HFFc6 (cell line): ENCODE measurements at regions not wholly inside any gene's neighbourhood (a gene's known extent, or its start where the extent isn't known, plus 50 kb on each side); places are given as distances from the start of the nearest gene placed in this dataset.

Source experiments
- DNase-seq: peaks from one replicate; pipeline ENCODE4 v3.0.0-alpha.2; 2018
- H3K27ac Mint-ChIP-seq: 2 replicates; pipeline ENCODE4 v1.8.0; 2020; ENCODE audit warnings: mild to moderate bottlenecking, mixed read lengths
- H3K27me3 Mint-ChIP-seq: 2 replicates; pipeline ENCODE4 v1.8.0; 2021; ENCODE audit warnings: mild to moderate bottlenecking, moderate library complexity, mixed read lengths; ENCODE audit not compliant: insufficient read depth
- H3K36me3 Mint-ChIP-seq: 2 replicates; pipeline ENCODE4 v1.8.0; 2021; ENCODE audit warnings: low read depth, mixed read lengths
- H3K4me1 Mint-ChIP-seq: 2 replicates; pipeline ENCODE4 v1.8.0; 2020; ENCODE audit warnings: low read depth, mixed read lengths
- H3K4me3 Mint-ChIP-seq: 2 replicates; pipeline ENCODE4 v1.8.0; 2020; ENCODE audit warnings: mild to moderate bottlenecking, moderate library complexity, mixed read lengths
- H3K9me3 Mint-ChIP-seq: 2 replicates; pipeline ENCODE4 v1.8.0; 2020; ENCODE audit warnings: mild to moderate bottlenecking, mixed read lengths
- TF ChIP-seq, protein P1 (sequence below): fragments of 200-600 bp; sonication (generic); IDR thresholded peaks from 2 replicates; pipeline ENCODE4 v1.5.0; 2021; ENCODE audit warnings: antibody characterized with exemption, mild to moderate bottlenecking

DNA sequence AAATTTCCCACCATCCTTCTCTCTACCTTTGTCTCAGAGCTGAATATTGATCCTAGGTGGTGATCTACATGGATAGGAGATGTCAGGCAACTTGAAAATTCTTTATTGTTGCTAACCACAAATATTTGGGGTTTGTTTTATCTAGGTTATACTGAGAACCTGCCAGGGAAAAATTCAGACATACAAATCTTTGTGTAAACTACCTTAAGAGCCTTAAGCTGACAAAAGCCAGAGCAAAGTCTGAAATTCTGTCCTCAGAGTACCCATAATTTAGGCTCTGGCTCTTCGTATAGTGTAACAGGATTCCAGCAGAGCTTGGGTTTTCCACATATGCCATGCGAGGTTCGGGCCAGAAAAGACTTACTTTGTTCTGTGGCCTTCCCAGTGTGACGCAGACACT is 406.7 kb upstream of the MAF start:
- H3K27me3 Mint-ChIP-seq, result peaks cover 11% of the 10 kb centered on the region
- H3K4me1 Mint-ChIP-seq, result no peaks in the 10 kb centered on the region
- H3K27ac Mint-ChIP-seq, result no peak overlapping the region
- H3K9me3 Mint-ChIP-seq, result no peaks in the 10 kb centered on the region
- H3K4me3 Mint-ChIP-seq, result no peak overlapping the region
- no peaks in the 10 kb centered on the region for H3K36me3 Mint-ChIP-seq
- TF ChIP-seq, protein P1, sequence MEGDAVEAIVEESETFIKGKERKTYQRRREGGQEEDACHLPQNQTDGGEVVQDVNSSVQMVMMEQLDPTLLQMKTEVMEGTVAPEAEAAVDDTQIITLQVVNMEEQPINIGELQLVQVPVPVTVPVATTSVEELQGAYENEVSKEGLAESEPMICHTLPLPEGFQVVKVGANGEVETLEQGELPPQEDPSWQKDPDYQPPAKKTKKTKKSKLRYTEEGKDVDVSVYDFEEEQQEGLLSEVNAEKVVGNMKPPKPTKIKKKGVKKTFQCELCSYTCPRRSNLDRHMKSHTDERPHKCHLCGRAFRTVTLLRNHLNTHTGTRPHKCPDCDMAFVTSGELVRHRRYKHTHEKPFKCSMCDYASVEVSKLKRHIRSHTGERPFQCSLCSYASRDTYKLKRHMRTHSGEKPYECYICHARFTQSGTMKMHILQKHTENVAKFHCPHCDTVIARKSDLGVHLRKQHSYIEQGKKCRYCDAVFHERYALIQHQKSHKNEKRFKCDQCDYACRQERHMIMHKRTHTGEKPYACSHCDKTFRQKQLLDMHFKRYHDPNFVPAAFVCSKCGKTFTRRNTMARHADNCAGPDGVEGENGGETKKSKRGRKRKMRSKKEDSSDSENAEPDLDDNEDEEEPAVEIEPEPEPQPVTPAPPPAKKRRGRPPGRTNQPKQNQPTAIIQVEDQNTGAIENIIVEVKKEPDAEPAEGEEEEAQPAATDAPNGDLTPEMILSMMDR, result no peak
- no peak for DNase-seq

DNA sequence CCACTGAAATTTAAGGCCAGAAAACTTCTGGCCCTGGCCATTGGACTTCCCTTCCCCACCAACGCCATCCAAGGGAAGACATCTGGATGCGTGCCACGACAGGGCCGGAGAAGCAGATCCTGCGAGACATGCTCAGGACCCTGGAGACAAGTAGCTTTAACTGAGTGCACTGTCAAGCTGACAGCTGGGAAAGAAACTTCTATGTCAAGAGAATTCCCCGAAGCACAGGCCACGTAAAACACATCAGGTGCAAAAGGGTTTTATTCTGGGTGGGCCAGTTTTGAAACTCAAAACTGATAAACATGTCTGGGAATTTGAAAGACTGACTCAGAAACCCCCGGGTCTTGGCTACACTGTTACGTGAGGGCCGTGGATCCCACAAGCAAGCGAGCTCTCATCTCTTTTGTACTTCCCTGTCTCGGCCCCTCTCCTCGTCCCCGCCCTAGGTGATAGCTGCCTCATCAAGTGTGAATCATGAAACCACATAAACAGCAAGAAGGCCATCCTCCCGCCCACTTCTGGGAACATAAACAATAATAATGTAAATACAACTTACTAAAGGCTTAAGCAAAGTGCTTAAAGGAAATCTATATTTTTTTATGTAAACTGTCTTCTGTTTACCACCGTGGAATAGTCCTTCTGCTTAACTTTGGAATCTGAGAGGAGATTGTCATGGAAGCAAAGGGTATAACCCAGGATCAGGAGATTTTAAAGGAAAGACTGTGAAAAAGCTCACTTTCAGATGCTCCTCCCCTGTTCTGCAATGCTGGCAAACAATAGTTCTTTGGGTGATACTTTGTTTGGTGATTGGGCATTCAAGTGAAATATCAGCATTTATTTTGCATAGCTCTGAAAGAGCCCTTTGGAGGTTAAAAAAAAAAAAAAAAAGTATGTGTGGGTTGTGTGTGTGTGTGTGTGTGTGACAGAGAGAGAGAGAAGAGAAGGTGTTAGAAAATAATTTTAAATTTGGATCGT is 406.0 kb upstream of the MAF start:
- no peaks in the 10 kb centered on the region for H3K36me3 Mint-ChIP-seq
- no peak overlapping the region for H3K4me3 Mint-ChIP-seq
- H3K4me1 Mint-ChIP-seq, result no peaks in the 10 kb centered on the region
- no peak overlapping the region for H3K27ac Mint-ChIP-seq
- no peaks in the 10 kb centered on the region for H3K9me3 Mint-ChIP-seq
- peaks cover 11% of the 10 kb centered on the region for H3K27me3 Mint-ChIP-seq
- no peak for DNase-seq
- TF ChIP-seq, protein P1, result no peak

DNA sequence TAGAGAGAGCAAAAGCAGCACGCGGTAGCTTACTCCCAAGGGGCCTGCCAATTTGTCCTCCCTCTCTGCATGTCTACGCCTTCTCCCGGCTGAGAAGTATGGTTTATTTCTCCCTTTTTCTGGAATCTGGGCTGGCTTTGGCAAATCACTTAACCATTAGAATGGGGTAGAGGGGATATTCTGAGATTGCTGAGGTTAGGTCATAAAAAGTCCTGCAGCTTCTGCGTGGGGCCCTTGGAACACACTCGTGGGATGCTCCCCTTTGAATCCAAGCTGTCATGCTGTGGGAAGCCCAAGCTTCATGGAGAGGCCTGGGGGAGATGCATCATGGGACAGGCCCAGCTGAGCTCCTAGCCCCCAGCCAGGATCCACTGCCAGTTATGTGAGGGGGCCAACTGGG is 403.6 kb upstream of the MAF start:
- TF ChIP-seq, protein P1, result no peak
- Mint-ChIP-seq H3K27ac (no peak overlapping the region), H3K4me3 (no peak overlapping the region), H3K27me3 (peaks cover 10% of the 10 kb centered on the region), H3K36me3 (no peaks in the 10 kb centered on the region), H3K4me1 (no peaks in the 10 kb centered on the region), H3K9me3 (no peaks in the 10 kb centered on the region)
- DNase-seq, result no peak

DNA sequence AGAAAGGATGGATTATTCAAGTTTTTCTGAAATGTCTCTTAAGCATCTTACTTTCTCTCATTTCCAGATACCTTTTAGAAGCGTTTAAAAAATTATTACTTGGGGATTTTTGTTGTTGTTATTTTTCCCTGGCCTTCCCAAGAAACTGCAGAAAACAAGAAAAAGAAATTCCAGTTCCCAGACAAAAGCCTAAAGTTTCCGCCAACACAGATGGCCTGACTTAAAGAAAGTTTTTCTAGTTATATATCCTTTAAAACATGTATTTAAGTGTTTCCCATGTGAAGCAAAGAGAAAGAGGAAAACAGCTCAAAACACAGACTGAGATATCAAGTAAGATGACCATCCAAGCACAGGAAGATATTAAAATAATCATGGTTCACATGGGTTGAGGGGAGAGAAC is 401.7 kb upstream of the MAF start:
- Mint-ChIP-seq H3K4me1 (no peaks in the 10 kb centered on the region), H3K4me3 (no peak overlapping the region), H3K27ac (no peak overlapping the region), H3K36me3 (no peaks in the 10 kb centered on the region), H3K27me3 (peaks cover 11% of the 10 kb centered on the region), H3K9me3 (no peaks in the 10 kb centered on the region)
- DNase-seq, result no peak
- TF ChIP-seq, protein P1, result no peak

DNA sequence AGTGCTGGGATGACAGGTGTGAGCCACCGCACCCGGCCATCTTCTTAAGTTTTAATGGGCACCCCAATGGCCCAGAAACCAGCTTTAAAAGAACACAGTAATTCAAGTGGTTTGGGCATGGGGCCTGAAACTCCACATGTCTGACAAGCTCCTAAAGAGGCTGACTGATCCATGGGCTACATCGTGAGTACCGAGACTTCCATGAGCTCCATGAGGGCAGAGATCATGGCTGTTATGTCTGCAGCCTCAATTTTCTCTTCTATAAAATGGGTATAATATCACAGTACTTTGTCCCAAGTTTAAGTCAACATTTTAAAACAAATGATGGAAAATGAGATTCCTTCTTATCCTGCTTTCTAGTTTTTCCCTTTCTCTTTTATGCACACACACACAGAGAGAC is 397.6 kb upstream of the MAF start:
- Mint-ChIP-seq H3K27me3 (peaks cover 8% of the 10 kb centered on the region), H3K4me3 (no peak overlapping the region), H3K9me3 (no peaks in the 10 kb centered on the region), H3K4me1 (no peaks in the 10 kb centered on the region), H3K36me3 (no peaks in the 10 kb centered on the region), H3K27ac (no peak overlapping the region)
- TF ChIP-seq, protein P1, result no peak
- DNase-seq, result no peak
